ENCODE measurements at regions not wholly inside any gene's neighbourhood (a gene's known extent, or its start where the extent isn't known, plus 50 kb on each side); places are given as distances from the start of the nearest gene placed in this dataset.

DNA sequence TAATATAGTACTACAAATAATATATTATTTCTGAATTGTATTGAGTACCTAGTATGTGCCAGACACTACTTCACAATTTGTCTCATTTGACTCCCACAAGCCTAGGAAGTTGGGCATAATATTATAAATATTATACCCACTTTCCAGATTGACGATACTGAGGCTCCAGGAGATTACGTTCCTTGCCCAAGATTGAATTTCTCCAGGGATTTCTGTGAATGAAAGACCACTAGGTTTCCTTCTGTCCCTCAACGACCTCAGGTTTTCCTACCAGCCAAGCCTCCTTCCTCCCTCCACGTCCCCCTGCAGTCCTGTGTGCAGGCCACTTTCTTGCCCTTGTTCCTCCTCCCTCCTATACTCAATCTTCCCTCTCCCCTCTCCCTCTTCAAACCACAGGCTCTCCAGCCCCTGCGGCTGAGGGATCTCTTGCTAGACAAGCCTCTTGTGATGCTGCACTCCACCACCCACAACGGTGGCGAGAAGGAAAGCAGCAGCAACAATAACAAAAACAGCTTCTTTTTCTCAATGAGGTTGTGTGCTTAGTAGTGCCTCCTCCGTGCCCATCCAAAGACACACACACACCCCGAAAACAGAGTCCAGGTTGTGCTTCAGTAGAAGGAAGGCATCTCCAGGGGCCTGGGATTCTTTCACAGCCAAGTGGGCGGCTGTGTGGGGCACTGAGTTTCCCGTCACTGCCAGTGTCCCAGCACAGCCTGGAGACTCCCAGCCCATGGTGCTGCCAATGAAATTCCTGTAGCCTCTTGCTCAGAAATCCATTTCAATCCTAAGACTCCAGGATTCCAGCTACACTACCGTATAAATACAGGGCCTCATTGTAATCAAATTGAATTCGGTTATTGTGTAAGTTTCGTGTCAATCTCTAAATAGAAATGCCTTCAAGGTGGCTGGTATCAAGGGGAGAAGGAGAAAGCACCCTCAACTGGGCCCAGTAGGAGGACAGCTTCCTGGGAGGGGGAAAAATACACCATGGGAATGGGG lies 94.4 kb downstream of the NCR2 start:
- no peaks in the 10 kb centered on the region for H3K9me3 Mint-ChIP-seq (ENCODE audit: low read depth, unreplicated experiment)
- no peak for DNase-seq
- intact Hi-C loops (cut with micrococcal nuclease; ENCODE audit: unreplicated experiment): no loop called here
- TF ChIP-seq, protein P1, sequence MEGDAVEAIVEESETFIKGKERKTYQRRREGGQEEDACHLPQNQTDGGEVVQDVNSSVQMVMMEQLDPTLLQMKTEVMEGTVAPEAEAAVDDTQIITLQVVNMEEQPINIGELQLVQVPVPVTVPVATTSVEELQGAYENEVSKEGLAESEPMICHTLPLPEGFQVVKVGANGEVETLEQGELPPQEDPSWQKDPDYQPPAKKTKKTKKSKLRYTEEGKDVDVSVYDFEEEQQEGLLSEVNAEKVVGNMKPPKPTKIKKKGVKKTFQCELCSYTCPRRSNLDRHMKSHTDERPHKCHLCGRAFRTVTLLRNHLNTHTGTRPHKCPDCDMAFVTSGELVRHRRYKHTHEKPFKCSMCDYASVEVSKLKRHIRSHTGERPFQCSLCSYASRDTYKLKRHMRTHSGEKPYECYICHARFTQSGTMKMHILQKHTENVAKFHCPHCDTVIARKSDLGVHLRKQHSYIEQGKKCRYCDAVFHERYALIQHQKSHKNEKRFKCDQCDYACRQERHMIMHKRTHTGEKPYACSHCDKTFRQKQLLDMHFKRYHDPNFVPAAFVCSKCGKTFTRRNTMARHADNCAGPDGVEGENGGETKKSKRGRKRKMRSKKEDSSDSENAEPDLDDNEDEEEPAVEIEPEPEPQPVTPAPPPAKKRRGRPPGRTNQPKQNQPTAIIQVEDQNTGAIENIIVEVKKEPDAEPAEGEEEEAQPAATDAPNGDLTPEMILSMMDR (IDR thresholded peaks at IDR 0.05; ENCODE audit: unreplicated experiment): no peak
- peaks cover 15% of the 10 kb centered on the region for H3K36me3 Mint-ChIP-seq (ENCODE audit: insufficient read depth, unreplicated experiment)
- H3K27ac Mint-ChIP-seq (ENCODE audit: unreplicated experiment): no peak overlapping the region
- CTCF ChIA-PET: no interaction called here
- BruUV-seq (replicated peaks): no TSS peak
- H3K4me1 Mint-ChIP-seq (ENCODE audit: low read depth, unreplicated experiment): peaks cover 29% of the 10 kb centered on the region
- no peaks in the 10 kb centered on the region for H3K27me3 Mint-ChIP-seq (ENCODE audit: unreplicated experiment)
- peak overlapping the region; percentile 0 for H3K4me3 Mint-ChIP-seq (ENCODE audit: low read depth, unreplicated experiment)

DNA sequence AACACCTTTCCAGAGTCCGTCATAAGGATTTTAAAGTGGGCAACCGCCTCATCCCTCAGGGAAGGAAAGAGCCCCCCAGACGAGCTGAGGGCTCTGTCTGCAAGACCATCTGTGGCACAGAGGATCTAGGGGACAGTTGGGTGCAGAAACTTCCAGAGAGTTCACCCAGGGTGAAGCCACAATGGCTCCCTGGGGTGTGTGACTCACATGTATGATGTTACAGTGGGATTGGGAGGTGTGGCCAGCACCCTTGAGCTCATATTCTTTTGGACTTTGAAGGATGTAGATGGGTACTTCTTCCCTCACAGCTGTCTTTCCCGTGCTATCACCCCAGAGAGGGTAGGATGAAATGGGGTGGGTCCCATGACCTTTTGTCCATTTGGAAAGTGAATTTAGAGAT lies 95.5 kb downstream of the NCR2 start:
- TF ChIP-seq, protein P1 (IDR thresholded peaks at IDR 0.05; ENCODE audit: unreplicated experiment): no peak
- no peak overlapping the region for H3K27ac Mint-ChIP-seq (ENCODE audit: unreplicated experiment)
- peaks cover 29% of the 10 kb centered on the region for H3K4me1 Mint-ChIP-seq (ENCODE audit: low read depth, unreplicated experiment)
- no peak overlapping the region for H3K4me3 Mint-ChIP-seq (ENCODE audit: low read depth, unreplicated experiment)
- CTCF ChIA-PET: interaction anchor here (0.6 to 1.6 kb wide), 3 partner anchors 10 to 352 kb away, joined by 3 to 5 read pairs (median 4); no protein-coding TSS in a partner anchor
- no TSS peak for BruUV-seq (replicated peaks)
- intact Hi-C loops (cut with micrococcal nuclease; ENCODE audit: unreplicated experiment): no loop called here
- H3K9me3 Mint-ChIP-seq (ENCODE audit: low read depth, unreplicated experiment): no peaks in the 10 kb centered on the region
- H3K36me3 Mint-ChIP-seq (ENCODE audit: insufficient read depth, unreplicated experiment): peaks cover 15% of the 10 kb centered on the region
- H3K27me3 Mint-ChIP-seq (ENCODE audit: unreplicated experiment): no peaks in the 10 kb centered on the region
- DNase-seq: peak; percentile 39

DNA sequence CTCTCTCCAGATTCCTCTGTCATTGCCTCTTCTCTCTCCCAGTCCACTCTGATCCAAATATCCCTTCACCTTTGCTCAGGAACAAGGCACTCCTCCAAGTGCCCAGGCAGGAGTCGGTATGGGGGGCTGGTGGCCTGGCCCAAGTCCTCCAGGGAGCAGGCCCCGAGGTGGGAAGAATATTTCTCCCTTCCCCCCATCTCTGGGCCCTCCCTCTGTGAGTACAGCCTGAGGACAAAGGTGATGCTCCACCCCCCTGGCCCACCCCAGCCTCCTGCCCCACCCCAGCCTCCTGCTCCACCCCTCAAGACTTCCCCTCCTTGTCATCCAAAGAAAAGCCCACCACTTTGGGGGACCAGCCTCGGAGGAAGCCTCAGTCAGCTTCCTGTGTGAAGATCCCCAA lies 96.9 kb downstream of the NCR2 start:
- TF ChIP-seq, protein P1 (IDR thresholded peaks at IDR 0.05; ENCODE audit: unreplicated experiment): no peak
- no peak overlapping the region for H3K27ac Mint-ChIP-seq (ENCODE audit: unreplicated experiment)
- H3K36me3 Mint-ChIP-seq (ENCODE audit: insufficient read depth, unreplicated experiment): peaks cover 15% of the 10 kb centered on the region
- no peaks in the 10 kb centered on the region for H3K9me3 Mint-ChIP-seq (ENCODE audit: low read depth, unreplicated experiment)
- H3K4me3 Mint-ChIP-seq (ENCODE audit: low read depth, unreplicated experiment): no peak overlapping the region
- BruUV-seq (replicated peaks): no TSS peak
- DNase-seq: no peak
- intact Hi-C loops (cut with micrococcal nuclease; ENCODE audit: unreplicated experiment): no loop called here
- H3K27me3 Mint-ChIP-seq (ENCODE audit: unreplicated experiment): peaks cover 2% of the 10 kb centered on the region
- H3K4me1 Mint-ChIP-seq (ENCODE audit: low read depth, unreplicated experiment): peaks cover 29% of the 10 kb centered on the region
- CTCF ChIA-PET: interaction anchor here (0.6 to 0.7 kb wide), 4 partner anchors 19 to 1798 kb away, joined by 3 to 5 read pairs (median 3); no protein-coding TSS in a partner anchor

DNA sequence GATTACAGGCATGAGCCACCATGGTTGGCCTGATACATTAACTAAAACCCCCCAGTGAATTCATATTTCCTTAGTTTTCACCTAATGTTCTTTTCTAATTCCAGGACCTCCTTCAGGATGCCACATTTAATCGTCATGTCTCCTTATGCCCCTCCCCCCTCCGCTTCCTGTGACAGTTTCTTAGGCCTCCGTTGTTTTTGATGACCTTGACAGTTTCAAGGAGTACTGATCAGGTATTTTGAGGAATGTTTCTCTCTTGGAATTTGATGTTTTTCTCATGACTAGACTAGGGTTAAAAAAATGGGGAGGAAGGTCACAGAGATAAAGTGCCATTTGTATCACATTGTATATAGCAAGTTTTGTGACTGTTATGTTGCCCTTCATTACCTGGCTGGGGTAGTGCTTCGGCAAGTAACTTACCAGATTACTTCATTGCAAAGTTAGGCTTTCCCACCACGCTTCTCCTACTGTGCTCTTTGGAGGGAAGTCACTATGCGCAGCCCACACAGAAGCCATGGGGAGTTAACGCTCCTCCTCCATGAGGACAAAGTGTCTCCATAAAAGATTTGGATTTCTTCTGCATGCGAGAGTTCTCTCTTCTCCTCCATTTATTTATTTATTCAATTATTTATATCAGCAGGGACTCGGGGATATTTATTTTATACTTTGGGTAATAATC lies 99.5 kb downstream of the NCR2 start:
- TF ChIP-seq, protein P1 (IDR thresholded peaks at IDR 0.05; ENCODE audit: unreplicated experiment): no peak
- H3K4me3 Mint-ChIP-seq (ENCODE audit: low read depth, unreplicated experiment): no peak overlapping the region
- intact Hi-C loops (cut with micrococcal nuclease; ENCODE audit: unreplicated experiment): no loop called here
- H3K36me3 Mint-ChIP-seq (ENCODE audit: insufficient read depth, unreplicated experiment): peaks cover 6% of the 10 kb centered on the region
- H3K4me1 Mint-ChIP-seq (ENCODE audit: low read depth, unreplicated experiment): peaks cover 23% of the 10 kb centered on the region
- no TSS peak for BruUV-seq (replicated peaks)
- DNase-seq: no peak
- no peaks in the 10 kb centered on the region for H3K9me3 Mint-ChIP-seq (ENCODE audit: low read depth, unreplicated experiment)
- H3K27me3 Mint-ChIP-seq (ENCODE audit: unreplicated experiment): peaks cover 28% of the 10 kb centered on the region
- CTCF ChIA-PET: no interaction called here
- no peak overlapping the region for H3K27ac Mint-ChIP-seq (ENCODE audit: unreplicated experiment)

All from Calu3 (cell line).